H1 (cell line): ENCODE measurements at regions not wholly inside any gene's neighbourhood (a gene's known extent, or its start where the extent isn't known, plus 50 kb on each side); places are given as distances from the start of the nearest gene placed in this dataset.

Experiments
- CTCF ChIA-PET: fragments of 300-600 bp; sonication (Branson Sonifier 250); formaldehyde crosslinking; loops from one replicate; lab custom pipeline; 2021; ENCODE audit not compliant: partially characterized antibody; lab: Charles Lee
- POLR2A ChIA-PET: fragments of 300-600 bp; sonication (Branson Sonifier 250); formaldehyde crosslinking; loops from one replicate; lab custom pipeline; 2021; ENCODE audit warnings: inconsistent platforms; ENCODE audit not compliant: partially characterized antibody; lab: Charles Lee
- DNase-seq, 2 experiments: peaks; one replicate each; pipeline versions ENCODE4 v3.0.0 to v3.0.0-alpha.2; 2010 to 2022; ENCODE audit warnings: low spot score in 2 of 2, low read depth in 1 of 2, mixed read lengths in 1 of 2
- FAIRE-seq: peaks from 2 replicates; lab custom pipeline; 2011; peaks lifted over from hg19 to GRCh38; lab: Jason Lieb, UNC
- H2AFZ ChIP-seq: 2 replicates; pipeline ENCODE4 v1.8.1; 2012; ENCODE audit warnings: low read length, inconsistent platforms
- H2AK5ac ChIP-seq: 2 replicates; pipeline ENCODE4 v1.6.1; 2013; ENCODE audit warnings: low read depth, low read length
- H2BK120ac ChIP-seq: replicated peaks from 2 replicates; pipeline ENCODE3; 2013; ENCODE audit warnings: low read depth, low read length, inconsistent platforms
- H2BK12ac ChIP-seq: 2 replicates; pipeline ENCODE4 v1.6.1; 2013; ENCODE audit warnings: low read depth, low read length
- H2BK15ac ChIP-seq: 2 replicates; pipeline ENCODE4 v1.6.1; 2013; ENCODE audit warnings: low read length
- H2BK20ac ChIP-seq: 2 replicates; pipeline ENCODE4 v1.6.1; 2013; ENCODE audit warnings: low read length
- H2BK5ac ChIP-seq: 2 replicates; pipeline ENCODE4 v1.6.1; 2013; ENCODE audit warnings: low read depth, low read length
- H3K14ac ChIP-seq: 2 replicates; pipeline ENCODE4 v1.6.1; 2013; ENCODE audit warnings: inconsistent platforms; ENCODE audit not compliant: insufficient read length
- H3K18ac ChIP-seq: 2 replicates; pipeline ENCODE4 v1.6.1; 2013; ENCODE audit warnings: low read length; ENCODE audit errors: extremely low read depth
- H3K23ac ChIP-seq: 2 replicates; pipeline ENCODE4 v1.6.1; 2013; ENCODE audit warnings: inconsistent platforms; ENCODE audit not compliant: insufficient read length
- H3K23me2 ChIP-seq: 2 replicates; pipeline ENCODE4 v1.6.1; 2013; ENCODE audit warnings: low read depth, low read length
- H3K27ac ChIP-seq: 2 replicates; pipeline ENCODE4 v1.6.1; 2011; ENCODE audit warnings: low read depth, low read length, inconsistent platforms
- H3K27me3 ChIP-seq, 4 experiments: replicated peaks in 1 of 4; 1 replicate in 1 of 4; 2 replicates in 3 of 4; pipeline versions ENCODE4 v1.6.1 to v1.8.1; 2011 to 2013; ENCODE audit warnings: low read length in 3 of 4, mild to moderate bottlenecking in 3 of 4, inconsistent platforms in 2 of 4, mixed read lengths in 2 of 4, moderate library complexity in 1 of 4; ENCODE audit not compliant: control insufficient read depth in 3 of 4, insufficient read depth in 3 of 4; ENCODE audit errors: extremely low read depth in 1 of 4
- H3K36me3 ChIP-seq, 4 experiments: 2 replicates each; pipeline versions ENCODE4 v1.6.1 to v1.8.1; 2011 to 2013; ENCODE audit warnings: mild to moderate bottlenecking in 4 of 4, low read length in 3 of 4, moderate library complexity in 2 of 4, control low read depth in 1 of 4, inconsistent platforms in 1 of 4; ENCODE audit not compliant: insufficient read depth in 4 of 4, control insufficient read depth in 2 of 4
- H3K4ac ChIP-seq: replicated peaks from 2 replicates; pipeline ENCODE3; 2013; ENCODE audit warnings: low read length, low read depth, mixed read lengths, inconsistent platforms; ENCODE audit not compliant: insufficient read length
- H3K4me1 ChIP-seq, 4 experiments: replicated peaks in 1 of 4; 1 replicate in 1 of 4; 2 replicates in 3 of 4; pipeline versions ENCODE4 v1.6.1 to v1.8.1; 2011 to 2013; ENCODE audit warnings: low read length in 3 of 4, inconsistent platforms in 2 of 4, mixed read lengths in 1 of 4; ENCODE audit not compliant: insufficient read depth in 4 of 4, control insufficient read depth in 3 of 4
- H3K4me2 ChIP-seq, 2 experiments: 2 replicates each; pipeline versions ENCODE4 v1.6.1 to v1.8.1; 2011 to 2013; ENCODE audit warnings: low read depth in 2 of 2, low read length in 2 of 2, control low read depth in 1 of 2, inconsistent platforms in 1 of 2, mild to moderate bottlenecking in 1 of 2; ENCODE audit not compliant: insufficient read depth in 1 of 2
- H3K4me3 ChIP-seq, 4 experiments: fragments of 200-600, 300-600 bp in 1 of 4; sonication (generic), shearing (Covaris generic), sonication (Bioruptor Twin) in 1 of 4; 2 replicates each; pipeline versions ENCODE4 v1.5.1 to v1.8.1; 2011 to 2016; ENCODE audit warnings: low read length in 4 of 4, low read depth in 3 of 4, control low read depth in 2 of 4, inconsistent platforms in 2 of 4, mild to moderate bottlenecking in 2 of 4, mixed read lengths in 1 of 4, moderate library complexity in 1 of 4; ENCODE audit not compliant: insufficient read depth in 2 of 4; ENCODE audit errors: extremely low read depth in 1 of 4
- H3K56ac ChIP-seq: replicated peaks from 2 replicates; pipeline ENCODE3; 2013; ENCODE audit warnings: low read depth, mild to moderate bottlenecking, mixed read lengths, low read length, inconsistent platforms; ENCODE audit not compliant: insufficient read length
- H3K79me1 ChIP-seq: 2 replicates; pipeline ENCODE4 v1.6.1; 2013; ENCODE audit warnings: low read depth, low read length, control low read depth
- H3K79me2 ChIP-seq, 2 experiments: 2 replicates each; pipeline versions ENCODE4 v1.6.1 to v1.8.1; 2012 to 2013; ENCODE audit warnings: low read length in 2 of 2, mild to moderate bottlenecking in 2 of 2, inconsistent platforms in 1 of 2; ENCODE audit not compliant: insufficient read depth in 2 of 2, control insufficient read depth in 1 of 2
- H3K9ac ChIP-seq, 4 experiments: replicated peaks in 1 of 4; 1 replicate in 1 of 4; 2 replicates in 3 of 4; pipeline versions ENCODE4 v1.6.1 to v1.8.1; 2011 to 2013; ENCODE audit warnings: low read depth in 3 of 4, low read length in 3 of 4, control low read depth in 2 of 4, mild to moderate bottlenecking in 2 of 4, moderate library complexity in 2 of 4, inconsistent platforms in 1 of 4; ENCODE audit errors: extremely low read depth in 1 of 4
- H3K9me3 ChIP-seq, 2 experiments: 2 replicates each; pipeline versions ENCODE4 v1.6.1 to v1.8.1; 2012 to 2013; ENCODE audit warnings: mild to moderate bottlenecking in 2 of 2, moderate library complexity in 2 of 2, control low read depth in 1 of 2, inconsistent platforms in 1 of 2, low read depth in 1 of 2, low read length in 1 of 2, mixed read lengths in 1 of 2; ENCODE audit not compliant: insufficient read depth in 2 of 2
- H4K20me1 ChIP-seq, 2 experiments: replicated peaks in 1 of 2; 2 replicates each; pipeline versions ENCODE3 to v1.8.1; 2011 to 2013; ENCODE audit warnings: inconsistent platforms in 2 of 2, low read length in 2 of 2, mild to moderate bottlenecking in 1 of 2; ENCODE audit not compliant: insufficient read depth in 2 of 2, control insufficient read depth in 1 of 2
- H4K5ac ChIP-seq: 2 replicates; pipeline ENCODE4 v1.6.1; 2013; ENCODE audit warnings: low read length, low read depth, mixed read lengths, inconsistent platforms; ENCODE audit not compliant: insufficient read length
- H4K8ac ChIP-seq: 2 replicates; pipeline ENCODE4 v1.8.0; 2013; ENCODE audit warnings: mild to moderate bottlenecking, moderate library complexity, low read length, inconsistent platforms; ENCODE audit not compliant: insufficient read depth; ENCODE audit errors: extremely low read depth
- H4K91ac ChIP-seq: replicated peaks from 2 replicates; pipeline ENCODE3; 2013; ENCODE audit warnings: low read length, mixed read lengths, inconsistent platforms; ENCODE audit not compliant: insufficient read length
- BRCA1 ChIP-seq: IDR thresholded peaks from 2 replicates; pipeline ENCODE4 v1.6.1; 2012; ENCODE audit warnings: low read depth, low read length, improper control_type of control experiment
- SP2 ChIP-seq: IDR thresholded peaks from 2 replicates; pipeline ENCODE4 v1.6.1; 2012; ENCODE audit warnings: mild to moderate bottlenecking, low read length, inconsistent platforms
- WGBS, 2 experiments: shearing (Covaris generic) in 1 of 2; methylation state at CpG; one replicate each; pipeline versions ENCODE4 v1.1.6 to v1.1.7; 2013 to 2015; ENCODE audit warnings: low lambda C conversion rate in 2 of 2, mixed read lengths in 2 of 2, inconsistent platforms in 1 of 2, low coverage in 1 of 2, missing lambda C conversion rate in 1 of 2; ENCODE audit not compliant: insufficient replicate concordance in 2 of 2, insufficient coverage in 1 of 2, insufficient read length in 1 of 2; ENCODE audit errors: extremely low coverage in 1 of 2, missing lambda C conversion rate in 1 of 2; 5-methylcytosine and 5-hydroxymethylcytosine counted together

GRCh38 chr2:239746559-239747246 is 278.4 kb downstream of the NDUFA10 start:
- peak overlapping the region; percentile 62; the same call in 1 of the 2 replicates for H4K8ac ChIP-seq
- no peak overlapping the region for H2BK12ac ChIP-seq
- TF ChIP-seq SP2, result no peak
- no peak for TF ChIP-seq BRCA1
- FAIRE-seq (no peak), DNase-seq (no peak)
- no peak overlapping the region for H2BK120ac ChIP-seq
- ChIA-PET CTCF (no interaction called here), POLR2A (no interaction called here)
- H3K4me2 ChIP-seq, result no peak overlapping the region
- H3K36me3 ChIP-seq, result no peaks in the 10 kb centered on the region
- H3K23me2 ChIP-seq, result no peaks in the 10 kb centered on the region
- H2AFZ ChIP-seq, result no peak overlapping the region
- H3K9ac ChIP-seq, result no peak overlapping the region
- H3K4me1 ChIP-seq, result peaks cover 0 to 5% (median 2%) of the 10 kb centered on the region in 4 experiments; a peak in 3 of 7 replicates
- H3K4ac ChIP-seq, result no peak overlapping the region
- H2AK5ac ChIP-seq, result no peak overlapping the region
- no peak overlapping the region for H2BK20ac ChIP-seq
- WGBS, 2 experiments, result 89% methylated on average over 17 of the region's 17 CpGs; no CpG with 5 or more reads in 1 of the 2 experiments
- no peak overlapping the region for H2BK5ac ChIP-seq
- no peaks in the 10 kb centered on the region for H3K27me3 ChIP-seq
- no peak overlapping the region for H3K4me3 ChIP-seq
- H3K23ac ChIP-seq, result no peak overlapping the region
- H3K14ac ChIP-seq, result no peak overlapping the region
- no peak overlapping the region for H4K5ac ChIP-seq
- H3K9me3 ChIP-seq, result no peaks in the 10 kb centered on the region
- H4K91ac ChIP-seq, result no peak overlapping the region
- no peak overlapping the region for H3K18ac ChIP-seq
- H3K79me2 ChIP-seq, result no peaks in the 10 kb centered on the region
- H2BK15ac ChIP-seq, result no peak overlapping the region
- no peak overlapping the region for H3K27ac ChIP-seq
- no peaks in the 10 kb centered on the region for H3K79me1 ChIP-seq
- H4K20me1 ChIP-seq, result no peaks in the 10 kb centered on the region
- no peak overlapping the region for H3K56ac ChIP-seq
